NCI-H187 treated with DMSO at 0.1 percent for 48 hours (cell line): ENCODE measurements at regions not wholly inside any gene's neighbourhood (a gene's known extent, or its start where the extent isn't known, plus 50 kb on each side); places are given as distances from the start of the nearest gene placed in this dataset.

Source experiments
- DNase-seq: peaks from one replicate; lab custom pipeline; 2025; lab: John Stamatoyannopoulos, UW

DNA sequence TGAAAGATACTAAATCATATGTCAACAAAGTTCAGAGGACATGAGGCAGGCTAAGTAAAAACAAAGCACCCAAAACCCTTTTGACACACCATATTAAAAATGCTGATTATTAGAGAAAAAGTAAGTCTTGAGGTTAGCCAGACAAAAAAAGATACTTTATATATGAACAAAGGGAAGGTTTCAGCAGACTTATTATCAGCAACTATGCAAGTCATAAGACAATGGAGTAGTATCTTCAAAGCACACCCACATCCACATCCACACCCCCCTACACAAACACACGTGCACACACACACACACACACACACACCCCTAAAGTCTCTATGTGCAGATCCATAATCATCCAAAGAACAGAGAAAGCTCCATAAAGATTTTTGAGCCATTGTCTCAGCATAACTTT lies 1373.9 kb upstream of the CELF2 start:
- no peak for DNase-seq

GRCh38 chr10:9645404-9645803 lies 1372.3 kb upstream of the CELF2 start:
- DNase-seq: no peak

- no peak for DNase-seq
These were observed 1371.6 kb upstream of the CELF2 start for GRCh38 chr10:9645928-9646600.

- no peak for DNase-seq
These were observed 1363.4 kb upstream of the CELF2 start for GRCh38 chr10:9654261-9654660.

GRCh38 chr10:9656386-9656785 lies 1361.3 kb upstream of the CELF2 start:
- DNase-seq: no peak

- no peak for DNase-seq
These were observed 1360.7 kb upstream of the CELF2 start for GRCh38 chr10:9656996-9657395.

DNA sequence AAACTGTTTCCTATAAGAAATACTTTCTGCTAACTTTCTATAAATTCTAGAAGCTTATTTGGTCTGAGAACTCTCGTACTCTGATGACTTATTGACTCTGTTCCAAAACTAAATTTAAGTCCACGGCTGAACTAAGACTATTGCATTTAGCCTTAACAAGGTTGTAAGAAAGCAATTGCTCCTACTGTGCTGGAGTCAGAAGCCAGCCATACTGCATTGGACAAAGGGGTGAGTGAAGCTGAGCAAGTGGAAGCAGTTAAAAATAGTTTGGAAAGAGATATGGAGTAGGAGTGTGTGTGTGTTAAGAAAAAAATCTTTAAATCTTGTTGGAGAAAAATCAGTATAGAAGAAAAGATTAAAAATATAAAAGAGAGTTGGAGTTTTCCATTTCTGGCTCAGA lies 1360.1 kb upstream of the CELF2 start:
- no peak for DNase-seq

GRCh38 chr10:9668411-9668810 lies 1349.3 kb upstream of the CELF2 start:
- DNase-seq: no peak

DNA sequence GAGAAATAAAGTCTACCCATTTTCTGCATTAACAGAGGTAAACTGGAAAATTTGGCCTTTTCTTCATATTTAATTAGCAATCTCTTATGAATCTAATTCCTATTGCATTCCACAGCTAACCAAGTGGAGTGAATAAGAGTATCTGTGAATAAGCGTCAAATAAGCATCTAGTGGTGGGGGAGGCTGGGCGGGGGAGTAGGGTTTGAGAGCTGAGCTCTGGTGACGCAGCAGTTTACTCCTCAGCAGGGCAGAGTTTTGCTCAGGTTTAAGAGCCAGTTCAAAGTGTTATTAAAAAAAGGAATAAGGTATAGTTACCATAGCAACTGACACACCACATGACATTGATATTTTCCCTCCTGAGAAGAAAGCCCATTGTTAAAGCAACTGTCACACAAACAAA lies 1346.8 kb upstream of the CELF2 start:
- no peak for DNase-seq

GRCh38 chr10:9681655-9682054 lies 1336.0 kb upstream of the CELF2 start:
- DNase-seq: no peak

GRCh38 chr10:9682802-9683201 lies 1334.9 kb upstream of the CELF2 start:
- no peak for DNase-seq

GRCh38 chr10:9684186-9684585 lies 1333.5 kb upstream of the CELF2 start:
- DNase-seq: no peak

GRCh38 chr10:9685596-9685995 lies 1332.1 kb upstream of the CELF2 start:
- DNase-seq: no peak

DNA sequence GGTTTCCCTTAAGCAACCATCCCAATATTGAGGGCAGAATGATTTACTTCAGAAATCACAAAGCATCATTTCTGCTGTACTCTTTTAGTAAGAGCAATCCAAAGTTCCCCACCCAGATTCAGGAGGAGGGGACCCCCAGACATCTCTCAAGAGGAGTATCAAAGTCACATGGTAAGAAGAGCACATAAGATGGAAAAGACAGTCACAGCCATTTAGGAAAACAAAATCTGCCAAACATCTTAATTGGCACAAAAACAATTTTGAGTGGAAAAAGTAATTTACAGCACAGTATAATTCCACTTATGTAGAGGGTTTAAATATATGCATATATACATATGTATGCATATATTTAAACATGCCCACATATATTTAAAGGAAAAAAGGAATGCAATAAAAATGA lies 1329.0 kb upstream of the CELF2 start:
- no peak for DNase-seq

DNA sequence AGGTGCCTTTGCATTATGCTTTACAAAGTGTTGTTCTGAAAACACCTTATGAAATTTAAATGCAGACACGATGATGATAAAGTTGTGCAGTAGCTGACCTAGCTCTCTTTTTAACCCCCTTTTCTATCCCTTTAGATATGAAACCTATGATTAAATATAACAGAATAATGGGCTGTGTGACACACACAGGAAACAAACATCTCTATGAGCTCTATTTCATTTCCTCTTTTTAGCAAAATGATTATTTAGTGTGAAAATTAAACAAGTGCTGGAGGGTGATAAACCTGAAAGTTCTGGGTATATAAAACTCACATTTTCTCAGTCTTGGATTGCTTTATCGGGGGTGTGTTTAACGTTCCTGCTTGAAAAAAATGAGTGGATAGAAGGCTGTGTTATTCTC lies 1310.5 kb upstream of the CELF2 start:
- no peak for DNase-seq

GRCh38 chr10:9709849-9710248 lies 1307.8 kb upstream of the CELF2 start:
- no peak for DNase-seq

DNA sequence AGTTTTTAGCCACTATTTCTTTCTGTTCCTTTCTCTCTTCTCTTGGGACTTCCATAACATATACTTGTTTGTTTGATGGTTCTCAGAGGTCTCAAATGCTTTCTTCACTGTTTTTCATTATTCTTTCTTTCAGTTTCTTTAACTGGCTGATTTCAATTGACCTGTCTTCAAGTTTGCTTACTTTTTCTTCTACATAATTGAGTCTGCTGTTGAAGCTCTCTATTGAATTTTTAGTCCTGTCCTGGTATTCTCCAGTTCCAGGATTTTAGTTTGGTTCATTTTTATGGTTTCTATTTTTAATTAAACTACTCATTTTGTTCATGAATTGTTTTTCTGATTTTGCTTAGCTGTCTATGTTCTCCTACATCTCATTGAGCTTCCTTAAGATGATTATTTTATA lies 1305.3 kb upstream of the CELF2 start:
- DNase-seq: no peak

- no peak for DNase-seq
These were observed 1298.4 kb upstream of the CELF2 start for GRCh38 chr10:9719246-9719645.

- DNase-seq: no peak
These were observed 1283.9 kb upstream of the CELF2 start for GRCh38 chr10:9733766-9734165.

DNA sequence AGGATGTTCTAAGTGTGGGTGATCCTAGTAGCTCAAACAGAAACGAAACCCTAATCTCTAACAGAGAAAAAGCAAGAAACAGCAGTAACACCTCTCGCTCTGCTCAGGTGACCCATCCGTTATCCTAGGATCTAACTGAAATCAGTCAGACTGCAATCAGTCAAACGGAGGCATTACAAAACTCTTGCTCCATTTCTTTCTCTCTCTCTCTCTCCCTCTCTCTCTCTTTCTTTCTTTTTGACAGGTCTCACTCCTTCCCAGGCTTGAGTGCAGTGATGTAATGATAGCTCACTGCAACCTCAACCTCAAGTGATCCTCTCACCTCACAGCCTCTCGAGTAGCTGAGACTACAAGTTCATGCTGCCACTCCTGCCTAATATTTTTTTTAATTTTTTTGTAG lies 1283.5 kb upstream of the CELF2 start:
- no peak for DNase-seq

DNA sequence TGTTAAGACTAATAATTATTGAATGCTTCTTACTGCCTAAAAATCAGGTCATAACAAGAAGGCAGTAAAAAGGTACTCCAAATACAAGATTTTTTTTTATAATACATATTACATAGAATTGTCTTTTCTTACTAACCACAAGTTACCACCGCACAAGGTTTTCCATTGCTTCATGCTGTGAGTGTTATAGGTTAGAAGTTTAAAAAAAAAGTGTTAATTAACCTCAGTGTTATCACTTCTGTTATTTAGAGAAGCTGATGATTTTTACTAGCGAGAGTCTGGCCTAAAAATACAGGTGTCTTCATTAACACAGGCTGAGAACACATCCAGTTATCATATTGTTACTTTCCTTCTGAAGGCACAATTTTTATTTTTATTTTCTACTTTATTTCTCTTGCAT lies 1281.9 kb upstream of the CELF2 start:
- DNase-seq: no peak

DNA sequence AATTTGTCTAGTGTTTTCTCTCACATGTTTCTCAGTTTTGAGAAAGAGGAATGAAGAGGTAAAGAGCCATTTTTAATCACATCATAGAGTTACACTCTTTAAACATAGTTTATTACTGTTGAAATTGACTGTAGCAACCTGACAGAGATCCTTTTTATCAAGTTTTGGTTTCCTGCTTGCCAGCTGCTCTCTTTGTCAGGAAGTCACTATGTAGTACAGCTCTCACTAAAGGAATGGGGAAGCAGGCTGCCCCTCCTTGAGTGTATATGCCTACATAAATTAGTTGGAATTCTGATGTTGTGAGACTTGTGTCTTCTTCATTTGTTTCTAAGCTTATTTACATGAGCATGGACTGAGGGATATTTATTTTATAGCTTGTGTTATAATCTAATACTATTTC lies 1274.0 kb upstream of the CELF2 start:
- no peak for DNase-seq

DNA sequence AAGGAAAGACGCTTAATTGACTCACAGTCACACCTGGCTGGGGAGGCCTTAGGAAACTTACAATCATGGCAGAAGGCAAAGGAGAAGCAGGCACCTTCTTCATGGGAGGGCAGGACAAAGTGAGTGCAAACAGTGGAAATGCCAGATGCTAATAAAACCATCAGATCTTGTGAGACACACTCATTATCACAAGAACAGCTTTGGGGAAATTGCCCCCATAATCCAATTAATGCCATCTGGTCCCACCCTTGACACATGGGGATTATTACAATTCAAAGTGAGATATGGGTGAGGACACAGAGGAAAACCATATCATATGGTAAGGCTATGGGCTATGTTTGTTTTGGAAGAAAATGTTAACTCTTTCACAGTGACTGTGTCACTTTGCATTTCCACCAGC lies 1272.5 kb upstream of the CELF2 start:
- no peak for DNase-seq

DNA sequence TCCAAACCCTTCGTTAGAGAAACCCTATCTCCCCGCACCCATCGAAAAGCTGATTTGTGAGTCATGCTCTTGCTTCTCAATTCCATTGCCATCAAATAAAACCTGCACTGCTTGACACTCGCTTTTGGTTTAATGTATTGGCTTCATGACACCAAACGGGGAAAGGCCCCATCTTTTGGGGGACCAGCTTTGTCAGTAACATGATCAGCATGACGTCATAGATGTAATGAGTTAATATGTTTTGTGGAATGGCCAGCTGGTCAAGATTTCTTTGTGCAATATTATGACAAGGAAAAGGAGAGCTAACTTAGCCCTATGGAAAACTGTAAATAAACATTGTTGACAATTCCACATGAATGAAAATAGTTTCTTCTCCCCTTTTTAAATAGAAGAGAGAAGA lies 1260.5 kb upstream of the CELF2 start:
- no peak for DNase-seq

DNA sequence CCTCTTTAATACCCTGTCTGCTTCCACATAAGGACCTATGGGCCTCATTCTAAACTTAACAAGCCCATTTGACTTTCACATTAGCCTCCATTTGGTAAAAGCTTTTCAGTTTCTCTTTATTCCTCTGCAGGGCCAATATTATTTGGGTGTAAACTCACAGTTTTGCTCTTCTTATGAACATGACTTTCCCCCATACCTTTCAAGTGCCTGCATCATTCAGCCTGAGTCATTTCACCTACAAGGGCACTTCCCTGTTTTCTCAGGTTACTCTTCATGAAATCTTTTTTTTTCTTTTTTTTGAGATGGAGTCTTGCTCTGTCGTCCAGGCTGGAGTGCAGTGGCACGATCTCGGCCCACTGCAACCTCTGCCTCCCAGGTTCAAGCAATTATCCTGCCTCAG lies 1258.1 kb upstream of the CELF2 start:
- no peak for DNase-seq
